HG03097 (cell line): ENCODE measurements at regions not wholly inside any gene's neighbourhood (a gene's known extent, or its start where the extent isn't known, plus 50 kb on each side); places are given as distances from the start of the nearest gene placed in this dataset.
"Not testable (repeated sequence)": the region's sequence is repeated elsewhere in the genome, so short reads cannot be mapped to it uniquely, and the experiment has no call there.

Source experiments
- ATAC-seq: cut with Tn5 transposase; IDR thresholded peaks from one replicate; pipeline ENCODE4 v1.9.1; 2021; ENCODE audit not compliant: unreplicated experiment, low FRiP score

DNA sequence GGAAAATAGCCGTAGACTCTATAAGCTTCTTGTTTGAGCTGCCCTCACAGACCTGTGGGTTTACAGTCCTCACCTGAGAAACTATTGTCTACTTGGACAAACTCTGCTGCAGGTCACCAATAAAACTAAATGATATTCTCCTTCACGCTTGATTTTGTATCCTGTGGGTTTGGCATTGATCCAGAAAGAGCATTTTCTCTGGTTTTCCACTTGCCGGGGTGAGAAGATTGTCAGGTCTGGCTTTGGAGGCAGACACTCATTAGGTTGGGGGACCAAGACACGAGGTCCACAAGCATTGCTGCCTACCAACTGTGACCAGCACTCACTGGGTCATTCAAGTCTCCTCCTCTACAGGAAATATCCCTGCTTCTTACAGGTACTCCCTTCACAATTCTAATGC is 68.5 kb downstream of the CDC14C start:
- ATAC-seq, result no peak

DNA sequence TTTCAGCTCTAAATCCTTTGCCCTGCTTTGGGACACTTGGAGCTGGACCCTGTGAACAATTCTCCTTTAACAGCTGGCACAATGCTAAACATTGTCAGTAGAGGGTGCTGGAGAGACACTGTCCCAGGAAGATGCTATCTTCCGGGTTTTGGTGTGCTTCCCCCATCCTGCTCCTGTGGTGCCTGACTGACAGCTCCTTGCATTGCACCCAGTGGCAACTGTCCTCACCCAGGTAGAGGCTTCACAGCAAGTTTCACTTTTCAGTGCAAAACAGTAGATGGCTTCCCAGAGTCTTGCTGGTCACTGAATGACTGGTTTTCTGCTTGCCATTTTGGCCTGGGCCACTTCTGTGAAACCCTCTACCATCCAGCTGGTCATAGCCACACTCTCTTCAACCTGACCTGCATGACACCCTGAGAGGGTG is 77.3 kb downstream of the CDC14C start:
- ATAC-seq, result peak; percentile 98

DNA sequence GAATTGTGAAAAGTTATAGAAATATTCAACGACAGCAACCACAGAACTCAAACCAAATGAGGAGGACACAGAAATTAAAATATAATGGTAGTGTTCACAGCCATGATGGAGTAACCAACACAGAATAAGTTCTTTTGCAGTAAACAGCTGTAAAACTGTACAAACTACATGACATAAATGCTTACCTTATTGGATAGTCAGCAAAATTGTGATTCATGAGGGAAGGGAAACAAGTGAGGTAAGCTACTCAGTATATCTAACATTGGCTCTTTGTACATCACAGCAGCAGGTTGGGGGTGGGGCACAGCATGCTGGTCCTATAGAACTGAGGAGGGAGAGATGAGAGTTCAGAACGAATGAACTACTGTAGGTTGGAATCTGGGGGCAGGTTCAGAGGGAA is 86.4 kb downstream of the CDC14C start:
- no peak for ATAC-seq

DNA sequence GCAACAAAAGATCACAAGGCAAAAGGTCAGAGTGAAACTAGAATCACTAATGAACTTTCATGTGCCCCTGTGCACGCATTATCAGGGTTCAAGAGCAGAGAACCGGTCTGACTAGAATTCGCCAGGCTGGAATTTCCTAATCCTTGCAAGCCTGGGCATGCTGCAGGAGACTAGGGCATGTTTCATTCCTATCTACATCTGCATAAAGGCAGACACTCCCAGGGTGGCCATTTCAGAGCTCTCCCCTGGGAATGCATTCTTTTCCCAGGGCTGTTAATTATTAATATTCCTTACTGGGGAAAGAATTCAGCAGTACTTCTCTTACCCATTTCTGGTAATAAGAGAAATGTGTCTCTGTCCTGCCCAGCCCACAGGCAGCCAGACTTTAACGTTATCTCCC is 90.5 kb downstream of the CDC14C start:
- ATAC-seq, result no peak

DNA sequence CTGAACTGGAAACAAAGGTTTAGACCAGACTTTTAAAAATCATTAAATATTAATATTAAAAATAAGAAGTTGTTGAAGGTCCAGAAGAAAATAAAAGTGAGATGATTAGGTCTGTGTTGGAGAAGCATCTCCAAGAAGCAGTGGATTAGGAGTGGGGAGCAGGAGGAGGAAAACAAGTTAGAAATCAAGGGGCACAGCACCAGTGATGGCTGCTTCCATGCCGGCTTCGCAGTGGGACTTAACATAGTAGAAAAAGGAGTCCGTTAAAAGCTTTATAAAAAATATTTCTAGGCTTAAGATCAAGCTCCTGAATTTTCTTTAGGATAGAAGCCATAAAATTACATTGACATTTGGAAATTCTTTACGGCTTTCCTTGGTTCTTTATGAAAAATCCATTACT is 95.8 kb downstream of the CDC14C start:
- no peak for ATAC-seq

DNA sequence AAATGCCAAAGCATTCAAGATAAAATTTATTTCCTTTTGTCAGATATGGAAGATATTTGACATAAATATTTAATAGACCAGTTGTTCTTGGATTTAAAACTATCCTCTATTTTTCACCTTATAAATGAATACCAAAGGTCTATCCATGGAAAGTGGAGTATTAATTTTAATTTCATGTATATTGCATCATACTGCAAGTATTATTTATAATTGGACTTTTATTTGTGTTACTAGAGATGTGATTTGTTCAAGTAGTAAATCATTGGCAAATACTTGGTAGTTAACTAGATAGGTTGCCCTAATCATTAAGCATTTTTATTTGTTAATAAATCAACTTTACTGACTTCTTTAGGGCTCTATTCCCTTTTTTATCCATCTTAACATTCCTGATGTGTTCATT is 98.1 kb downstream of the CDC14C start:
- ATAC-seq, result no peak

DNA sequence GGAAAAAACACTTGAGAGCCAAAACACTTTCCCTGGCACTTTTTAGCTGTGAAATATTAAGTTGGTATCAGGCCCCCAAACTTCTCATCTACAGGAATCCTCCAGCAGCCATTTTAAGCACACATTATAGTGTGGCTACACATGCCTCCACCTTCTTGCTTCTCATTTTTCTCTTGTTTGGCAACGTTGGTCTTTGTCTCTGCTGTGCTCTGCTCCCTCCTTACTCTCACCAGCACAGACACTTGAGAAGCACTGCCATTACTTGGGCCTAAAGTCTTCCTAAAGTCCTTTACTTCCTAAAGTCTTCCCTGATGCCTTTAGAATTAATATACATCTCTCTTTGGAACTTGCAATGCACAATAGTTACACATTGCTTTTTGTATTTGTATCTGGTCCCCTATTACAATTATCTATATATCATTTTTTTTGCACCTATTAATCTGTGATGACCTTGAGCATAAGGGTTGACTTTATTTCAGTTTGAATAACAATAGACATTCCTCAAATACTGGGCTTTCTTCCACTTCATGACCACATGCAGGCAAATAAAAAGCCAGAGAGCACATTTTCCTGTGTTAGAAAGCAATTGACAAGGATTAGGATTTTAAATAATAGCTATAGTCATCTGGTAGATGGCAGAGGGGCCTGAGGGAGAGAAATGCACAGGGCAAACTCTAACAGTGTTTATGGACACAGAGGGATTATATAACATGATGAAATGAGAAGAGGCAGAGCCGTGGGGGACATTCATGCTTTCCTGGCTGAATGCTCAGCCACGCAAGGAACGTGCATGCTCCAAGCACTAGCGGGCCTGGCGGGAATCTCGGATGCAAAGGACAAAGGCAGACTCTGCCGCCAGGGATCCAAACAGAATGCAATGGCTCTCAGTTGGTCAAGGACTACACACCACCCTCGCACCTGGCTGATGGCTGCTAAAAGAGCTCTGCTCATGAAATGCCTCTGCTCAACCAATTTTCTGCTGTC is 99.3 kb downstream of the CDC14C start:
- no peak for ATAC-seq

DNA sequence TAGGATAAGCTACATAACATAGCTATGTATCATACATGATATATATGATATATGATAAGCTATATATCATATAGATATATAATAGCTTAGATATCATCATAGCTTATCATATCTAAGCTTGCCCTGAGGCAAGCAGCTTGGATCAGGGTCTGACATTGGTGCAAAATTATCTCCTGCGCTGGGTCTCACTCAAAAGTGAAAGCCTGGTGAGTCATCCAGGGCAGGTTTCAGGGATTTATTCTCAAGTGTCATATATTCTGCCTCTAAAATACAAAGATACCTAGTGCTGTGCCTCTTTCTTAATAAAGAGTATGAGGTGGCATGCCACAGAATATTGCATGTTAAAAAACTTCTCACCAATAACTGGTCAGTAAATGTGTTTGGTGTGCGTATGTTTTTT is 105.9 kb downstream of the CDC14C start:
- no peak for ATAC-seq

DNA sequence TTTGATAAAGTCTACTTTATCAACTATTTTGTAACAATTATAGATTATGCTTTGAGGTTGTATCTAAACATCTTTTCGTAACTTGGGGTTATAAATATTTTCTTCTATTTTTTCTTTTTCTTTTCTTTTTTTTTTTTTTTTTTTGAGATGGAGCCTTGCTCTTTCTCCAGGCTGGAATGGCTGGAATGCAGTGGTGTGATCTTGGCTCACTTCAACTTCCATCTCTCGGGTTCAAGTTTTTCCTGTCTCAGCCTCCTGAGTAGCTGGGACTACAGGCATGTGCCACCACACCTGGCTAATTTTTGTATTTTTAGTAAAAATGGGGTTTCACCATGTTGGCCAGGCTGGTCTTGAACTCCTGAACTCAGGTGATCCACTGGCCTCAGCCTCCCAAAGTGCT is 108.8 kb downstream of the CDC14C start:
- not testable (repeated sequence) for ATAC-seq

DNA sequence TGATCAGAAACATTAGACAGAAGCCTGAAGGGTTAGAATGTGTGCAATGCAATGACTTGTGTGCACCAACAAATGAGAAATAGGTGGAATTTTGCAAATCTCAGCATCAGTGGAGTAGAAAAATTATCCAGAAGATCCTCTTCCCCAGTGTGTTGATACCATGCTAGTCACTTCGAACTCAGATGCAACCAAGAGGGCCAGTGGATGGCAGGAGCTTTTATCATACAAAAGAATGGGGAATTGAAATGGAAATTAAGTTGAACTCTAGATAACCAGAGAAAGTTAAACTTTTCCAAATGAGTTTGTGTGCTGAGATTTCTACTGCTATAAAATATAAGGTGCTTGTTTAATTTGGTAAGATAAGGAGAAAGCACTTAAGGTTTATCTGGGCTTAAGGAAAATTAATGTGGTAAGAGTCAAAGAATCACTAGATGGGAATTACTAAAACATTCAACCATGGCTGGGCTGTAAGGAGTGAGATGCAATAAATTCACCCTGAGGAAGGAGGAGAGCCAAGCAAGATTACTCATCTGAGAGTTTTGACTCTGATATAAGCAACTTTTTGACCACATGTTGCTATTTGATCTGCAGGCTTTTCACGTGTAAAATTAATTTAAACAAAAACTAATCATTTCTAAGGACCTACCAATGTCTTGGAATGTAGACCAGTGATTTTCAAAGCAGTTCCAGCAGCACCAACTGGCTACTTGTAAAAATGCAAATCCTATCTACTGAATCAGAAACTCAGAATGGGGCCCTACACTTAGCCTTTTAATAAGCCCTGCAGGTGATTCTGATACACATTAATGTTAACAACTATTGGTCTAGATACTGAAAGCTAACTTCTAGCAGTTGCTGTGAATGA is 113.2 kb downstream of the CDC14C start:
- ATAC-seq, result no peak

DNA sequence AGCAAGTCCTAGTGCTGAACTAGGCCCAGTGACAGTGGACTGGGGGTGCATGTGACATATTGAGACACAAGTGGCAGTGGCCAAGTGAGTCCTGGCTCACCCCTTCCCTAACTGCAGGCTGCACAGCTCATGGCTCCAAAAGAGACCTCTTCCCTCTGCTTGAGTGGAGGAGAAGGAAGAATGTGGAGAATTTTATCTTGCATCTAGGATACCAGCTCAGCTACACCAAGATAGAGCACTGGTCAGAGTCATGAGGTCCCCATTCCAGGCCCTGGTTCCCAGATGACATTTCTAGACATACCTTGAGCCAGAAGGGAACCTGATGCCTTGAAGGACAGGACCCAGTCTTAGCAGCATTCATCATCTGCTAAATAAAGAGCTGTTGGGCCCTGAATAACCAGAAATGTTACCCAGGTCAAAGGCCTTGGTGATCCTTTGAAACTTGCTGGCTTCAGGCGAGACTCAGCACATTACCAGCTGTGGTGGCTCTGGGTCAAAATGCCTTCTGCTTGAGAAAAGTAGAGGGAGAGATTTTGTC is 114.5 kb downstream of the CDC14C start:
- no peak for ATAC-seq

DNA sequence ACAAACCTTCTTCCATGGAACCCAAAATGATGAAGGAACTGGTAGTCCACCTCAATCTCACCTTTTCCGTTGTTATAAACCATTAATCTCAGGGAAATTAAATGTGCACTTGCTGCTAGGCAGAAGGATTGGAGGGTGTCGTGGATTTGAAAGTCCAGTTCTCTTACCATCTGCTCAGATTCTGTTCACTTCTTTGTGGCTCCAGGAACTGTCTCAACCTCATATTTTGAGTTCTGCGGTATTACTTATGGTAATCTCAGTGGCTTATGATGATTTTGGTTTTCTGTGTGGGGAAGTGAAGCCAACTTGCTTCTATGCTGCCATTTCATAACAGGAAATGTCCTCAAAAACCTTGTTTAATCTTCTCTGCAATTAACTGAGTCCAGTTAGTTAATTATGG is 136.4 kb downstream of the CDC14C start:
- no peak for ATAC-seq

DNA sequence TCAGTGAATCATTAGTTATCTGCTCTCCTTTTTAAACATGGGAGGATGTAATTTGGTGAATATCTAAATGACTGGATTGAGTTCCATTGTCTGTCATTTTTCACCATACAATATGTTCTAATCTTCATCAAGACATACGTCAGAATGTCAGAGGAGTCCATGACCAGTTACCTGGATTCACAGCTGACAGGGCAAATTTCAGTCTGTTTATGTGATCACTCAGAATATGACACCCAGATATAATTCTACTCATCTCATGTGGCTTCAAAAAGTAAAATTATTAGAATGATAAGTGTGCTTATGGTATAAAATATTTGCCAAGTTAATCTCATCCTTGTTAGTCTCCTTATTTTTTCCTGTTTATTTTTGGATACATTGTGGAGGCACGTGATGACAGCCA is 150.2 kb downstream of the CDC14C start:
- no peak for ATAC-seq

DNA sequence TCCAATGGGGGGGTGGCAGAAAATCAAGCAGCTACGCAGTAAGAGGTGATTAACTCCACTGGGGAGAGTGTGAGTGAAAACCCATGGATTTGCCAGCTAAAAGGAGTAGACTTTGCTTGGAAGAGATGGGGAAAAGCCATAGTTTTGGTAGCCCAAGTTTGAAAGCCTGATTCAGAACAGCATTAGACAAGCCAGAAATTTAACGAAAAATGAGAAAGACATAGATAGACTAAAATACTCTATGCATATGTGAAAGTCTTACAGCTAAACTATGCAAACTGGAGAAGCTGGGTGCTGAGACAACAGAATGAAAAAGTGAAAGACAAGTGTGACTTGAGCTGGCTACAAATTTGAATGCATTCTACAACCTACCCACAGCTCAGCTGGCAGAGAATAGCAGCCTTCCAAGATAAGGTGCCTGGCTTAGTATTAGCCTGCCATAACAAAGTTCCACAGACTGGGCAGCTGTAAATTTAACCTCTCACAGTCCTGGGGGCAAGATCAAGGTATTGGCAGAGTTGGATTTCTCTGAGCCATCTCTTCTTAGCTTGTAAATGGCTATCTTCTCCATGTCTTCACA is 156.6 kb downstream of the CDC14C start:
- ATAC-seq, result no peak

DNA sequence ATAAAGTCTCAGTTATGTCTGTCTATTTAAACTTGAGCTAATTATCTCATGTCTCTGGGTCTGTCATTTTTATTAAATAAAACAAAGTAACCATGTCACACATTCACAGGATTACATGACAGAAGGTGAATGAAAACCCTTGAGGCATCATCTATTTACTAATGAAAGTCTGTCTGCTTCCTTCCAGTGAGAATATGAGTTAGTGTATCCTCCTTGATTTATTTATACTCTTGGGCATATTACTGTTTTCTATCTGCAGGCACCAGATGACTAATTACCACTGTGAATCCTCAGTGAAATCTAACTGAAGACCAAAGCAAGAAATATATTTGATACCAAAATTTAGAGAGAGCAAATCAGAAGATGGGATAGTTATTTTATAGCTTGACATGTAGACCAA is 163.7 kb downstream of the CDC14C start:
- ATAC-seq, result no peak

DNA sequence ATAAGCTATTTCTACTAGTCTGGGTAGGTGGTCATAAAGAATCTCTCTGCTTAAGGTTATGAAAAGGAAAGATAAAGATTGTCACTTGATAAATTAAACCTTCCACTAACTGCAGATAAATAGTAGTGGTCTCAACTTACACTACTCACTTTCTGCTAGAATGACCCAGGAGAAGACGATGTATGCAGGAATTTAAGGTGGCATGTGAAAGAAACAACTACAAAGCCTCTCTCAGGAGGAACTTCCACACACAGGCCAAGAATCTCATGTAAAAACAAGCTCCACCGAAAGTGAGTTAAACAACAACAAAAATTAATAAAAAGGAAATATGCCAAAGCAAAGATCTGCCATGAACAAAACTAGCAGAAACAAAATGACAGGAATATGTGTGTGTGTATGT is 165.4 kb downstream of the CDC14C start:
- no peak for ATAC-seq

DNA sequence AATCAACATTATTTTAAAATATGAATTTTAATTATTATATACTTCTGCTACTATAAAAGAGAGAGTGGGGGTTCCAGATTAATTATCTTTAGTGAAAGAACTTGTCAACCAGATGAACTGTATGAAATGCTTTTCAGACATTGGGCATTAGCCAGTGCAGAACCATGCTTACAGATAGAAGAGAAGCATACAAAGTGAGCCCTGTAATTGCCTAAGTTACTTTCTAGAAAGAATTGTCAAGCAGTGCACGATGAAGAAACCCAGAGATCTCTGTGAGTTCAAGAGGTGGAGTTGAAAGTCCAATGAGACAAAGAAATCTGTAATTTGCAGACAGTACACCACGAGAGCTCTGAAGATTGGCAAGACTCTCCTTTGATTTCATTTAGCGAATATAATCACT is 166.7 kb downstream of the CDC14C start:
- ATAC-seq, result no peak

DNA sequence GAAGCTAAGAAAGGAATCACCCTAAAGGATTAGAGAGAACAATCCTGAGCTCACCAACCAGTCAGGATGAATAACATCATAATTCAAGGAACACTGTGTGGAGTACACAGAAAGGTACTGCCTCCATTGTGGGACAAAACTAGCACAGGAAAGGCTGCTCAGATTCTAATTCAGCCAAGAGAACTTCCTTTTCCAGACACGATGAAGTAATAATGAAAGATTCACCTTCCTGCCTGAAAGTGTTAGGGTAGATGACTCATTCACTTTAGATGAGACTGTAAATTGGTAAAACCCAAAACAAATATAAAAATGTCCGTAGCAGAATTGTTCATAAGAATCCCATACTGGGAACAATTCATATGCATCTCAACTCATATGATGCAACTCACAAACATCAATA is 167.2 kb downstream of the CDC14C start:
- ATAC-seq, result no peak

DNA sequence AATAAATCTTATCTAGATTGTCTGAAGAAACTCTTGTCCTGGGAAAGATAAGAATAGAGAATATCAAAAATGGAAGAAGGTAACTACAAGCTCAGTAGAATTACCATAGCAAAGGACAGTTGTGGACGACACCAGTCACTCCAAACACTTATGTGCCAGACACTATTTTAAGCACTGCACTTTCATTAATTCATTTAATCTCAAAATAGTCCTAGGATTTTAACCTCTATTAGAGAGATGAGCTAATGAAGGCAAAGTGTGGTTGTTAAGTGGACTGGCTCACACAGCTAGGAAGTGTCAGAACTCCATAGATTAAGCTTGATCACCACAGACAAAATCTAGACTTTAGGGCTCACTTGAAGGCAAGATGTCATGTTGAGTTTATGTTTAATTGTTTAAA is 168.9 kb downstream of the CDC14C start:
- no peak for ATAC-seq

DNA sequence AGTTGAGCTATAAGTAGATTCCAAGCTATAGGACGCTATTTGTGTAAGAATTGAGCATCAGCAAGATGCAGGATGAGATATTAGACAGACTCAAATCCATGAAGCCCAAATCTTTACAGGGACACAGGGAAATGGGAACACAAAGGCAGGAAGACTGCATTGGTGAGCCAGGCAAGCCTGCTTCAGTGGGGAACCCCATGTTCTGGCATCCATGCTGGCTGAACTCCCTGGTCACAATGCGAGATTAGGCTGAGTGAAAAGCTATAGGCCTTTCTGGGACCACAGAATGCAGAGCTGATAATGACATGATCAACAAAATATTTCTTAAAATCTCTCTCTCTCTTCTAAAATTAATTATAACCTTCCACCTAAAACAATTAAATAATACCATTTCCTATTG is 170.5 kb downstream of the CDC14C start:
- no peak for ATAC-seq
